ENCODE measurements at regions not wholly inside any gene's neighbourhood (a gene's known extent, or its start where the extent isn't known, plus 50 kb on each side); places are given as distances from the start of the nearest gene placed in this dataset.

DNA sequence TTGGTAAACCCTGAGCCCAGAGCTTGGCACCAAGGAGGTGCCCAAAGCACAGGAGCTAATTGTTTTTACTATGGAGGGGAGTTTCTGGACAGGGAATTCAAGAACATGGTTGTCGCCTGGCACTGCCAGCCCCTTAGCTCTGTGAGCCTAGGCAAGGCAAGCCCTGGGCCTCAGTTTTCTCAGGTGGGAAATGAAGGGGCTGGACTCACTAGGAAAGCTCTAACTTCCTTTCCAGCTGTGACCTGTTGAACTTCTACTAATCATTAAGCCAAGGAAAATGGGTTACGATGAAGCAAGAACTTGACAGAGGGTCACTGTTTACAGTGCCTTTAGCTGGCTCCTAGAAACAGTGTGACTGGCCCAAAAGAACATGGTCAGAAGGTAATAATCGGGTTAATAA is 277.2 kb downstream of the SHQ1 start (continued):
- TF ChIP-seq ZNF274 (IDR thresholded peaks at IDR 0.05; ENCODE audit: borderline replicate concordance, extremely low read depth, low read length) (no peak), CBX5 (IDR thresholded peaks at IDR 0.05; ENCODE audit: low read depth, low read length) (no peak), SP4 (IDR thresholded peaks at IDR 0.05; ENCODE audit: low read length) (no peak), EP300 (IDR thresholded peaks at IDR 0.05; ENCODE audit: borderline replicate concordance in 1 of 2, low read depth in 2 of 2, low read length in 2 of 2) (no peak), TCF12 (IDR thresholded peaks at IDR 0.05; ENCODE audit: low read depth, low read length) (no peak), TEAD4 (IDR thresholded peaks at IDR 0.05; ENCODE audit: low read depth, low read length) (no peak), RFX5 (IDR thresholded peaks at IDR 0.05; ENCODE audit: borderline replicate concordance, low read depth, low read length) (no peak)
- TF ChIP-seq, protein P1, sequence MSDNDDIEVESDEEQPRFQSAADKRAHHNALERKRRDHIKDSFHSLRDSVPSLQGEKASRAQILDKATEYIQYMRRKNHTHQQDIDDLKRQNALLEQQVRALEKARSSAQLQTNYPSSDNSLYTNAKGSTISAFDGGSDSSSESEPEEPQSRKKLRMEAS (IDR thresholded peaks at IDR 0.05) = no peak
- TF ChIP-seq, protein P2, sequence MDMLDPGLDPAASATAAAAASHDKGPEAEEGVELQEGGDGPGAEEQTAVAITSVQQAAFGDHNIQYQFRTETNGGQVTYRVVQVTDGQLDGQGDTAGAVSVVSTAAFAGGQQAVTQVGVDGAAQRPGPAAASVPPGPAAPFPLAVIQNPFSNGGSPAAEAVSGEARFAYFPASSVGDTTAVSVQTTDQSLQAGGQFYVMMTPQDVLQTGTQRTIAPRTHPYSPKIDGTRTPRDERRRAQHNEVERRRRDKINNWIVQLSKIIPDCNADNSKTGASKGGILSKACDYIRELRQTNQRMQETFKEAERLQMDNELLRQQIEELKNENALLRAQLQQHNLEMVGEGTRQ (IDR thresholded peaks at IDR 0.05; ENCODE audit: low read length) = no peak

Data from H1 (cell line).